ENCODE measurements at regions not wholly inside any gene's neighbourhood (a gene's known extent, or its start where the extent isn't known, plus 50 kb on each side); places are given as distances from the start of the nearest gene placed in this dataset.
"Not testable (repeated sequence)": the region's sequence is repeated elsewhere in the genome, so short reads cannot be mapped to it uniquely, and the experiment has no call there.

GRCh38 chr20:30811885-30812671, 445.4 kb upstream of the DEFB115 start:
- Mint-ChIP-seq H3K36me3 (peaks cover 3% of the 10 kb centered on the region), H3K4me3 (no peak overlapping the region), H3K27me3 (peaks cover 7% of the 10 kb centered on the region), H3K4me1 (no peaks in the 10 kb centered on the region), H3K9me3 (peaks cover 7% of the 10 kb centered on the region), H3K27ac (no peak overlapping the region)
- ATAC-seq (ENCODE audit: low read depth) (peak; percentile 60), DNase-seq (ENCODE audit: low spot score in 2 of 2) (peak in 1 of 2 donors; percentile 11)

GRCh38 chr20:30812739-30813411, 444.6 kb upstream of the DEFB115 start:
- no peaks in the 10 kb centered on the region for H3K4me1 Mint-ChIP-seq

GRCh38 chr20:30813412-30814311, 443.8 kb upstream of the DEFB115 start:
- not testable (repeated sequence) for ATAC-seq (ENCODE audit: low read depth)

More at GRCh38 chr20:30812739-30813411, 444.6 kb upstream of the DEFB115 start:
- Mint-ChIP-seq H3K27ac (no peak overlapping the region), H3K36me3 (peaks cover 3% of the 10 kb centered on the region), H3K27me3 (peaks cover 7% of the 10 kb centered on the region), H3K4me3 (no peak overlapping the region), H3K9me3 (peaks cover 7% of the 10 kb centered on the region)
- ATAC-seq (ENCODE audit: low read depth) = no peak
- DNase-seq (ENCODE audit: low spot score in 2 of 2) = no peak

GRCh38 chr20:30814312-30814639, 443.2 kb upstream of the DEFB115 start:
- H3K27ac Mint-ChIP-seq; H3K4me1 Mint-ChIP-seq; H3K4me3 Mint-ChIP-seq; H3K27me3 Mint-ChIP-seq; DNase-seq (ENCODE audit: low spot score in 2 of 2); H3K36me3 Mint-ChIP-seq; ATAC-seq (ENCODE audit: low read depth); H3K9me3 Mint-ChIP-seq: not testable (repeated sequence)

More at GRCh38 chr20:30813412-30814311, 443.8 kb upstream of the DEFB115 start:
- not testable (repeated sequence) for H3K4me3 Mint-ChIP-seq; H3K4me1 Mint-ChIP-seq; H3K9me3 Mint-ChIP-seq; H3K27ac Mint-ChIP-seq; H3K36me3 Mint-ChIP-seq; DNase-seq (ENCODE audit: low spot score in 2 of 2); H3K27me3 Mint-ChIP-seq

- H3K27ac Mint-ChIP-seq; H3K4me1 Mint-ChIP-seq; ATAC-seq (ENCODE audit: low read depth); H3K36me3 Mint-ChIP-seq; H3K9me3 Mint-ChIP-seq; DNase-seq (ENCODE audit: low spot score in 2 of 2); H3K4me3 Mint-ChIP-seq; H3K27me3 Mint-ChIP-seq: not testable (repeated sequence)
Observed at GRCh38 chr20:30815027-30815576, 442.4 kb upstream of the DEFB115 start.

- ATAC-seq (ENCODE audit: low read depth) (no peak), DNase-seq (ENCODE audit: low spot score in 2 of 2) (no peak)
- H3K9me3 Mint-ChIP-seq = peaks cover 7% of the 10 kb centered on the region
- H3K27ac Mint-ChIP-seq = no peak overlapping the region
- H3K36me3 Mint-ChIP-seq = peaks cover 3% of the 10 kb centered on the region
- H3K4me1 Mint-ChIP-seq = no peaks in the 10 kb centered on the region
- H3K27me3 Mint-ChIP-seq = peaks cover 7% of the 10 kb centered on the region
- no peak overlapping the region for H3K4me3 Mint-ChIP-seq
Observed at GRCh38 chr20:30815577-30816181, 441.8 kb upstream of the DEFB115 start.

GRCh38 chr20:30816182-30816645, 441.2 kb upstream of the DEFB115 start:
- DNase-seq (ENCODE audit: low spot score in 2 of 2) = no peak
- H3K36me3 Mint-ChIP-seq = peaks cover 3% of the 10 kb centered on the region
- no peak overlapping the region for H3K4me3 Mint-ChIP-seq
- no peak for ATAC-seq (ENCODE audit: low read depth)
- no peak overlapping the region for H3K27ac Mint-ChIP-seq
- no peaks in the 10 kb centered on the region for H3K4me1 Mint-ChIP-seq
- peaks cover 7% of the 10 kb centered on the region for H3K9me3 Mint-ChIP-seq
- H3K27me3 Mint-ChIP-seq = peaks cover 7% of the 10 kb centered on the region

GRCh38 chr20:30821615-30822014, 435.8 kb upstream of the DEFB115 start:
- not testable (repeated sequence) for DNase-seq (ENCODE audit: low spot score in 2 of 2); H3K4me3 Mint-ChIP-seq; H3K36me3 Mint-ChIP-seq; H3K4me1 Mint-ChIP-seq; ATAC-seq (ENCODE audit: low read depth); H3K27me3 Mint-ChIP-seq; H3K9me3 Mint-ChIP-seq; H3K27ac Mint-ChIP-seq

GRCh38 chr20:30824666-30825065, 432.8 kb upstream of the DEFB115 start:
- not testable (repeated sequence) for H3K4me1 Mint-ChIP-seq; H3K36me3 Mint-ChIP-seq; H3K27me3 Mint-ChIP-seq; ATAC-seq (ENCODE audit: low read depth); H3K9me3 Mint-ChIP-seq; H3K4me3 Mint-ChIP-seq; DNase-seq (ENCODE audit: low spot score in 2 of 2); H3K27ac Mint-ChIP-seq

GRCh38 chr20:30845923-30846322, 411.5 kb upstream of the DEFB115 start:
- H3K27ac Mint-ChIP-seq; DNase-seq (ENCODE audit: low spot score in 2 of 2); H3K4me3 Mint-ChIP-seq; H3K4me1 Mint-ChIP-seq; ATAC-seq (ENCODE audit: low read depth); H3K9me3 Mint-ChIP-seq; H3K27me3 Mint-ChIP-seq; H3K36me3 Mint-ChIP-seq: not testable (repeated sequence)

GRCh38 chr20:30868271-30868670, 389.2 kb upstream of the DEFB115 start:
- not testable (repeated sequence) for DNase-seq (ENCODE audit: low spot score in 2 of 2); H3K4me3 Mint-ChIP-seq; H3K27me3 Mint-ChIP-seq; H3K36me3 Mint-ChIP-seq; ATAC-seq (ENCODE audit: low read depth); H3K4me1 Mint-ChIP-seq; H3K27ac Mint-ChIP-seq
- peaks cover 19% of the 10 kb centered on the region for H3K9me3 Mint-ChIP-seq

- ATAC-seq (ENCODE audit: low read depth); H3K4me3 Mint-ChIP-seq; DNase-seq (ENCODE audit: low spot score in 2 of 2); H3K4me1 Mint-ChIP-seq; H3K27me3 Mint-ChIP-seq; H3K36me3 Mint-ChIP-seq; H3K27ac Mint-ChIP-seq: not testable (repeated sequence)
- peaks cover 16% of the 10 kb centered on the region for H3K9me3 Mint-ChIP-seq
Observed at GRCh38 chr20:30871127-30871526, 386.3 kb upstream of the DEFB115 start.

GRCh38 chr20:30872252-30872651, 385.2 kb upstream of the DEFB115 start:
- H3K4me3 Mint-ChIP-seq; ATAC-seq (ENCODE audit: low read depth); DNase-seq (ENCODE audit: low spot score in 2 of 2); H3K4me1 Mint-ChIP-seq; H3K27me3 Mint-ChIP-seq; H3K36me3 Mint-ChIP-seq; H3K27ac Mint-ChIP-seq: not testable (repeated sequence)
- H3K9me3 Mint-ChIP-seq = peaks cover 19% of the 10 kb centered on the region
